Endothelial cell of umbilical vein (primary cell): ENCODE measurements at regions not wholly inside any gene's neighbourhood (a gene's known extent, or its start where the extent isn't known, plus 50 kb on each side); places are given as distances from the start of the nearest gene placed in this dataset.

Experiments used
- BruUV-seq: library from RNA; stranded (reverse); fragments of 400-500 nt; replicated peaks from 2 replicates; lab custom pipeline; 2021; lab: Mats Ljungman, UMichigan
- CTCF ChIA-PET: fragments of 300-600, 350-600 bp; sonication (Branson Sonifier 250); formaldehyde crosslinking; loops from one replicate; lab custom pipeline; 2021; ENCODE audit warnings: antibody characterized with exemption, inconsistent platforms; lab: Charles Lee
- POLR2A ChIA-PET: fragments of 300-600, 350-600 bp; sonication (Branson Sonifier 250); formaldehyde crosslinking; loops from one replicate; lab custom pipeline; 2021; ENCODE audit warnings: antibody characterized with exemption, inconsistent platforms; lab: Charles Lee
- DNase-seq: peaks from one replicate; pipeline ENCODE4 v3.0.0-alpha.2; 2011; ENCODE audit warnings: low read depth, low spot score
- FAIRE-seq: peaks from 2 replicates; lab custom pipeline; 2011; peaks lifted over from hg19 to GRCh38; lab: Jason Lieb, UNC
- H2AFZ ChIP-seq: 2 replicates; pipeline ENCODE4 v1.6.0; 2012; ENCODE audit warnings: low read depth, low read length, control low read depth, inconsistent platforms
- H3K27ac ChIP-seq: 2 replicates; pipeline ENCODE4 v1.5.1; 2011; ENCODE audit warnings: low read depth, mild to moderate bottlenecking, control low read depth, low read length, moderate library complexity; ENCODE audit not compliant: insufficient read depth
- H3K27me3 ChIP-seq, 2 experiments: 2 replicates each; pipeline versions ENCODE4 v1.6.0 to v1.6.1; 2011; ENCODE audit warnings: low read length in 2 of 2, mixed read lengths in 1 of 2; ENCODE audit not compliant: control insufficient read depth in 2 of 2, insufficient read depth in 2 of 2
- H3K36me3 ChIP-seq, 2 experiments: 2 replicates in 1 of 2; 3 replicates in 1 of 2; pipeline ENCODE4 v1.5.1; 2011; ENCODE audit warnings: low read length in 2 of 2, mild to moderate bottlenecking in 1 of 2, moderate library complexity in 1 of 2; ENCODE audit not compliant: control insufficient read depth in 2 of 2, insufficient read depth in 2 of 2; ENCODE audit errors: extremely low read depth in 1 of 2
- H3K4me1 ChIP-seq: 3 replicates; pipeline ENCODE4 v1.5.1; 2011; ENCODE audit warnings: mild to moderate bottlenecking, low read length; ENCODE audit not compliant: control insufficient read depth, insufficient read depth; ENCODE audit errors: extremely low read depth
- H3K4me2 ChIP-seq: 2 replicates; pipeline ENCODE4 v1.6.1; 2011; ENCODE audit warnings: low read length, control low read depth, mixed read lengths; ENCODE audit not compliant: insufficient read depth
- H3K4me3 ChIP-seq, 3 experiments: fragments of 200-600 bp in 1 of 3; sonication (generic), shearing (Covaris generic) in 1 of 3; replicated peaks in 1 of 3; 2 replicates each; pipeline ENCODE4 v1.5.1; 2011 to 2016; ENCODE audit warnings: control low read depth in 3 of 3, low read length in 3 of 3, mild to moderate bottlenecking in 2 of 3, inconsistent platforms in 1 of 3, low read depth in 1 of 3, moderate library complexity in 1 of 3; ENCODE audit not compliant: insufficient read depth in 1 of 3
- H3K79me2 ChIP-seq: 2 replicates; pipeline ENCODE4 v1.6.0; 2012; ENCODE audit warnings: low read length, inconsistent platforms; ENCODE audit not compliant: control insufficient read depth, insufficient read depth
- H3K9ac ChIP-seq: replicated peaks from 2 replicates; pipeline ENCODE3; 2011; ENCODE audit warnings: low read length, control low read depth; ENCODE audit not compliant: insufficient read depth; ENCODE audit errors: extremely low read depth
- H3K9me1 ChIP-seq: replicated peaks from 3 replicates; pipeline ENCODE4 v1.6.0; 2011; ENCODE audit warnings: mild to moderate bottlenecking, low read length; ENCODE audit not compliant: control insufficient read depth, insufficient read depth; ENCODE audit errors: extremely low read depth
- H3K9me3 ChIP-seq: replicated peaks from 2 replicates; pipeline ENCODE4 v1.5.1; 2012; ENCODE audit warnings: low read length, inconsistent platforms; ENCODE audit not compliant: control insufficient read depth, insufficient read depth
- H4K20me1 ChIP-seq: replicated peaks from 2 replicates; pipeline ENCODE3; 2011; ENCODE audit warnings: mild to moderate bottlenecking, low read length; ENCODE audit not compliant: control insufficient read depth, insufficient read depth; ENCODE audit errors: extremely low read depth
- EZH2 ChIP-seq: IDR thresholded peaks from 2 replicates; pipeline ENCODE4 v1.6.1; 2012; ENCODE audit warnings: borderline replicate concordance, low read depth, mild to moderate bottlenecking, moderate library complexity, low read length, inconsistent platforms; ENCODE audit not compliant: severe bottlenecking
- FOS ChIP-seq: IDR thresholded peaks from 2 replicates; pipeline ENCODE4 v1.6.1; 2011; ENCODE audit warnings: mild to moderate bottlenecking, low read length, moderate library complexity, borderline replicate concordance; ENCODE audit not compliant: insufficient read depth
- GATA2 ChIP-seq: IDR thresholded peaks from 2 replicates; pipeline ENCODE4 v1.7.0; 2011; ENCODE audit warnings: low read depth, mild to moderate bottlenecking, moderate library complexity, mixed read lengths, low read length; ENCODE audit not compliant: insufficient read length, insufficient read depth
- JUN ChIP-seq: IDR thresholded peaks from 2 replicates; pipeline ENCODE4 v1.6.1; 2011; ENCODE audit warnings: borderline replicate concordance, low read depth; ENCODE audit not compliant: insufficient read length, insufficient read depth
- MYC ChIP-seq: IDR thresholded peaks from one replicate; pipeline ENCODE4 v1.6.1; 2011; ENCODE audit warnings: mild to moderate bottlenecking, low read depth, low read length
- POLR2A ChIP-seq: IDR thresholded peaks from 2 replicates; pipeline ENCODE4 v1.6.1; 2012; ENCODE audit warnings: low read depth, mild to moderate bottlenecking, control low read depth, low read length
- POLR2AphosphoS5 ChIP-seq: IDR thresholded peaks from 2 replicates; pipeline ENCODE4 v1.6.1; 2012; ENCODE audit warnings: low read depth, mild to moderate bottlenecking, control low read depth, low read length, moderate library complexity; ENCODE audit not compliant: insufficient read depth
- dilution Hi-C: fragments of 300-500 bp; cut with MboI; formaldehyde crosslinking; loops from one replicate; pipeline ENCODE4 v1.15.0; 2019; ENCODE audit warnings: low sequenced_read_pairs; ENCODE audit not compliant: extremely low pct_ligation_motif_present
- intact Hi-C: fragments of 100-400 bp; cut with micrococcal nuclease; formaldehyde crosslinking; loops from one replicate; pipeline ENCODE4 v1.10.0; 2022
- TF ChIP-seq, protein P1 (sequence below), 2 donors: IDR thresholded peaks; 1 replicate in 1 of 2; 2 replicates in 1 of 2; pipeline ENCODE4 v1.5.1; 2011; ENCODE audit warnings: low read length in 2 of 2, mild to moderate bottlenecking in 2 of 2, moderate library complexity in 2 of 2, control low read depth in 1 of 2, inconsistent platforms in 1 of 2, low read depth in 1 of 2; ENCODE audit not compliant: insufficient read depth in 1 of 2; ENCODE audit errors: extremely low read depth in 1 of 2
- TF ChIP-seq, protein P2 (sequence below): IDR thresholded peaks from 2 replicates; pipeline ENCODE4 v1.6.1; 2011; ENCODE audit not compliant: insufficient read depth, insufficient read length

DNA sequence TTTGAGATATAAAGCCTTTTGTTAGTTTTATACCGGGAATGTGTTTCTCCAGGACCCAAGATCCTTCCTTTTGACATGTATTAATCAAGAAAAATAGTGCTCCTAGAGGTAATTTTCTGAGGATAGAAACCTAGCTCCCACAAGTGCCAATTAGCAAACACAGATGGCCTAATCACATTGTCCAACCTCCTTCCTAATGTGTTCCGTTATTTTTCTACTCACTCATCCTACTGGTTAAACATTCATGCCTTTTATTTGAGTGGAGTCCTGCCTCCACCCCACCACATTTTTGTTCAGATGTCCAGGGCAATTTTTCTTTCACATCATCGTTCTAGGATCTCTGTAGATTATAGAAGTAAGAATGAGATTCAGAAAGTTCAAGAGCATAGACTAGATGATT is 610.0 kb upstream of the MBL2 start:
- dilution Hi-C loops, result no loop called here
- intact Hi-C loops, result no loop called here
- H3K9me1 ChIP-seq, result no peaks in the 10 kb centered on the region
- no peak overlapping the region for H3K4me3 ChIP-seq
- TF ChIP-seq POLR2AphosphoS5 (no peak), MYC (no peak), GATA2 (no peak), EZH2 (no peak), POLR2A (no peak), JUN (no peak), FOS (no peak)
- TF ChIP-seq, protein P1, sequence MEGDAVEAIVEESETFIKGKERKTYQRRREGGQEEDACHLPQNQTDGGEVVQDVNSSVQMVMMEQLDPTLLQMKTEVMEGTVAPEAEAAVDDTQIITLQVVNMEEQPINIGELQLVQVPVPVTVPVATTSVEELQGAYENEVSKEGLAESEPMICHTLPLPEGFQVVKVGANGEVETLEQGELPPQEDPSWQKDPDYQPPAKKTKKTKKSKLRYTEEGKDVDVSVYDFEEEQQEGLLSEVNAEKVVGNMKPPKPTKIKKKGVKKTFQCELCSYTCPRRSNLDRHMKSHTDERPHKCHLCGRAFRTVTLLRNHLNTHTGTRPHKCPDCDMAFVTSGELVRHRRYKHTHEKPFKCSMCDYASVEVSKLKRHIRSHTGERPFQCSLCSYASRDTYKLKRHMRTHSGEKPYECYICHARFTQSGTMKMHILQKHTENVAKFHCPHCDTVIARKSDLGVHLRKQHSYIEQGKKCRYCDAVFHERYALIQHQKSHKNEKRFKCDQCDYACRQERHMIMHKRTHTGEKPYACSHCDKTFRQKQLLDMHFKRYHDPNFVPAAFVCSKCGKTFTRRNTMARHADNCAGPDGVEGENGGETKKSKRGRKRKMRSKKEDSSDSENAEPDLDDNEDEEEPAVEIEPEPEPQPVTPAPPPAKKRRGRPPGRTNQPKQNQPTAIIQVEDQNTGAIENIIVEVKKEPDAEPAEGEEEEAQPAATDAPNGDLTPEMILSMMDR (IDR thresholded peaks at IDR 0.05; ENCODE audit: extremely low read depth in 1 of 2, insufficient read depth in 1 of 2, low read depth in 1 of 2, low read length in 2 of 2), result no peak
- TF ChIP-seq, protein P2, sequence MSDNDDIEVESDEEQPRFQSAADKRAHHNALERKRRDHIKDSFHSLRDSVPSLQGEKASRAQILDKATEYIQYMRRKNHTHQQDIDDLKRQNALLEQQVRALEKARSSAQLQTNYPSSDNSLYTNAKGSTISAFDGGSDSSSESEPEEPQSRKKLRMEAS, result no peak
- BruUV-seq, result no TSS peak
- no peaks in the 10 kb centered on the region for H3K79me2 ChIP-seq
- H3K27ac ChIP-seq, result no peak overlapping the region
- no peak overlapping the region for H2AFZ ChIP-seq
- FAIRE-seq (no peak), DNase-seq (no peak)
- ChIA-PET CTCF (no interaction called here), POLR2A (no interaction called here)
- H3K9ac ChIP-seq, result no peak overlapping the region
- H3K9me3 ChIP-seq, result no peaks in the 10 kb centered on the region
- H3K36me3 ChIP-seq, result no peaks in the 10 kb centered on the region
- no peak overlapping the region for H3K4me2 ChIP-seq
- H3K27me3 ChIP-seq, result no peaks in the 10 kb centered on the region
- H4K20me1 ChIP-seq, result no peaks in the 10 kb centered on the region
- no peaks in the 10 kb centered on the region for H3K4me1 ChIP-seq
